Spleen (tissue), 11 donors: ENCODE measurements at regions not wholly inside any gene's neighbourhood (a gene's known extent, or its start where the extent isn't known, plus 50 kb on each side); places are given as distances from the start of the nearest gene placed in this dataset.

Experiments
- DNase-seq: peaks from one replicate; pipeline ENCODE4 v3.0.0-alpha.2; 2020
- H3K27ac ChIP-seq, 8 donors: fragments of 200-600 bp; sonication (generic) in 7 of 8; 1 replicate in 4 of 8; 2 replicates in 4 of 8; pipeline versions ENCODE4 v1.5.0 to v1.8.0; 2016 to 2021; ENCODE audit warnings: inconsistent platforms in 4 of 8, mild to moderate bottlenecking in 4 of 8, moderate library complexity in 1 of 8
- H3K27me3 ChIP-seq, 7 donors: fragments of 200-600 bp; sonication (generic) in 6 of 7; replicated peaks in 1 of 7; 1 replicate in 4 of 7; 2 replicates in 3 of 7; pipeline versions ENCODE4 v1.5.0 to v1.8.0; 2016 to 2021; ENCODE audit warnings: inconsistent platforms in 3 of 7, mild to moderate bottlenecking in 1 of 7
- H3K36me3 ChIP-seq, 6 donors: fragments of 200-600 bp; sonication (generic) in 5 of 6; 1 replicate in 4 of 6; 2 replicates in 2 of 6; pipeline versions ENCODE4 v1.5.0 to v1.8.0; 2016 to 2021; ENCODE audit warnings: inconsistent platforms in 2 of 6
- H3K4me1 ChIP-seq, 6 donors: fragments of 200-600 bp; sonication (generic) in 5 of 6; 1 replicate in 3 of 6; 2 replicates in 3 of 6; pipeline versions ENCODE4 v1.5.0 to v1.8.0; 2016 to 2021; ENCODE audit warnings: inconsistent platforms in 3 of 6
- H3K4me3 ChIP-seq, 8 donors: fragments of 200-600 bp; sonication (generic) in 7 of 8; 1 replicate in 4 of 8; 2 replicates in 4 of 8; pipeline versions ENCODE4 v1.5.0 to v1.8.0; 2016 to 2021; ENCODE audit warnings: inconsistent platforms in 4 of 8, mild to moderate bottlenecking in 4 of 8, moderate library complexity in 2 of 8
- H3K9me3 ChIP-seq, 8 donors: fragments of 200-600 bp; sonication (generic) in 7 of 8; 1 replicate in 4 of 8; 2 replicates in 4 of 8; pipeline versions ENCODE4 v1.5.0 to v1.8.0; 2016 to 2021; ENCODE audit warnings: inconsistent platforms in 4 of 8
- POLR2A ChIP-seq, 3 donors: fragments of 450-650 bp; IDR thresholded peaks; one replicate each; pipeline ENCODE4 v1.5.1; 2017; ENCODE audit warnings: antibody characterized with exemption in 3 of 3, mild to moderate bottlenecking in 1 of 3
- POLR2AphosphoS5 ChIP-seq, 3 donors: sonication (generic); formaldehyde crosslinking; IDR thresholded peaks; one replicate each; pipeline ENCODE4 v1.5.1; 2017; ENCODE audit warnings: antibody characterized with exemption in 3 of 3
- WGBS, 5 donors: extraction: QIAGEN DNeasy Blood & Tissue Kit in 3 of 5; methylation state at CpG; one replicate each; pipeline versions ENCODE4 v1.1.5 to v1.1.7; 2013 to 2018; 5-methylcytosine and 5-hydroxymethylcytosine counted together
- intact Hi-C: fragments of 100-400 bp; cut with DNase I; formaldehyde crosslinking; loops from one replicate; pipeline ENCODE4 v1.15.0; 2023; ENCODE audit warnings: low total_unique reads
- TF ChIP-seq, protein P1 (sequence below), 11 experiments: fragments of 200-600 bp in 7 of 11; fragments of 450-650 bp in 4 of 11; sonication (generic) in 4 of 11; IDR thresholded peaks in 8 of 11; conservative IDR thresholded peaks in 3 of 11; 1 replicate in 7 of 11; 2 replicates in 4 of 11; pipeline versions ENCODE4 v1.4.0 to v1.8.0; 2016 to 2021; ENCODE audit warnings: antibody characterized with exemption in 11 of 11, inconsistent platforms in 4 of 11, mild to moderate bottlenecking in 1 of 11
- donor health status: healthy with polysubstance abuse.
- donor health status: DM: no; HTN: no; CAD: no; lungs with moderate emphysema.
- donor health status: DM: no; HTN: no; CAD: no.
- donor health status: Bipolar disorder and iron deficiency.
- donor health status: healthy.
- donor health status: DM: no; HTN: no; CAD: no.
- donor health status: DM: yes; HTN: yes; CAD: no.

DNA sequence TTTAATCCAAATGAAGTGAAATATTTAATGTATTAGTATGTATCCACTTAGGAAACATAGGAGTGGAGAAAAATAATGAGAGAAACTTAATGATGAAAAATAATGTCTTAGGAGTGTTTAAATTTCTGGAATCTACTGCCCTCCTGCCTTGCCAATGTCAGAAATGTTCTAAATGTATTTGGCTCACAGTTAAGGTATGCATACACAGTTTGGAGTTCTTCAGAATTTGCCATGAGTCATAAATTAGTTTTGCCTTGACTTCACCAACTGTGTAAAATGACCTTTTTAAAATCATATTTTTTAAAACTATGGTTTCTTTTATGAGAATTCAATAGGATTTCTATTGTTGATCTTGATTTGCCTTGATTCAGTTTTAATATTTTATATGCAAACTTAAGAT lies 191.7 kb upstream of the HSF2 start:
- Histone ChIP-seq H3K27ac (no peak overlapping the region), H3K36me3 (no peaks in the 10 kb centered on the region), H3K9me3 (no peaks in the 10 kb centered on the region), H3K4me1 (no peaks in the 10 kb centered on the region), H3K4me3 (no peak overlapping the region), H3K27me3 (no peaks in the 10 kb centered on the region)
- no peak for TF ChIP-seq POLR2A (IDR thresholded peaks at IDR 0.05)
- TF ChIP-seq, protein P1, sequence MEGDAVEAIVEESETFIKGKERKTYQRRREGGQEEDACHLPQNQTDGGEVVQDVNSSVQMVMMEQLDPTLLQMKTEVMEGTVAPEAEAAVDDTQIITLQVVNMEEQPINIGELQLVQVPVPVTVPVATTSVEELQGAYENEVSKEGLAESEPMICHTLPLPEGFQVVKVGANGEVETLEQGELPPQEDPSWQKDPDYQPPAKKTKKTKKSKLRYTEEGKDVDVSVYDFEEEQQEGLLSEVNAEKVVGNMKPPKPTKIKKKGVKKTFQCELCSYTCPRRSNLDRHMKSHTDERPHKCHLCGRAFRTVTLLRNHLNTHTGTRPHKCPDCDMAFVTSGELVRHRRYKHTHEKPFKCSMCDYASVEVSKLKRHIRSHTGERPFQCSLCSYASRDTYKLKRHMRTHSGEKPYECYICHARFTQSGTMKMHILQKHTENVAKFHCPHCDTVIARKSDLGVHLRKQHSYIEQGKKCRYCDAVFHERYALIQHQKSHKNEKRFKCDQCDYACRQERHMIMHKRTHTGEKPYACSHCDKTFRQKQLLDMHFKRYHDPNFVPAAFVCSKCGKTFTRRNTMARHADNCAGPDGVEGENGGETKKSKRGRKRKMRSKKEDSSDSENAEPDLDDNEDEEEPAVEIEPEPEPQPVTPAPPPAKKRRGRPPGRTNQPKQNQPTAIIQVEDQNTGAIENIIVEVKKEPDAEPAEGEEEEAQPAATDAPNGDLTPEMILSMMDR (IDR thresholded peaks at IDR 0.05 in 8 of 11, conservative IDR thresholded peaks at IDR 0.05 in 3 of 11), result no peak
- no peak for TF ChIP-seq POLR2AphosphoS5 (IDR thresholded peaks at IDR 0.05)
- intact Hi-C loops, result no loop called here
- DNase-seq, result no peak

DNA sequence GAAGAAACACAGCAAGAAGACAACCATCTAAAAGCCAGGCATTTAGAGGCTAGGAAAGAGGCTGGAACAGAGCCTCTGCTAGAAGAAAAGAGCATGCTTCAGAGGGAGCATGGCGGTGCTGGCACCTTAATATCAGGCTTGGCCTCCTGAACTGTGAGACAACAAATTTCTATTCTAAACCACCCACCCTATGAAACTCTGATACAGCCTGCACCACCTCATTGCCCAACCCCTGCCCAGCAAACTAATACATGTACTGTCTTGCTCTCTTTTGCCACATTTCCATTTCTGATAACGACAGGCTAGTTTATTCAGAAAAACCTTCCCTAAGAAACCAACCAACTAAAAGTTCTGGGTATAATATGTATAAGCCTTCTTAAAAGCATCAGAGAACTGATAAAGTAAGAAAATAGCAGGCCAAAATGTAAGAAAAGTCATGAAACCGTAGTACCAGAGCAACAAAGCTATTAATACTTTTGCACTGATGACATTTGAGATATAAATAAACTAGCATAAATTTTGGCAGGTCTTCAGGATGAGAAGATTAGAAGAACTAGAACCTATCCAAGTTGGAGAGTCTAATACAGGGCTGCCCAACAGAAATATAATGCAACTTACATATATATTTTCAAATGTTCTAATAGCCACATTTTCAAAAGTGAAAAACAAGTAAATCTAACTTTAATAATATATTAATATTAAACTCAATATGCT lies 184.7 kb upstream of the HSF2 start:
- no peaks in the 10 kb centered on the region for H3K36me3 ChIP-seq
- no peaks in the 10 kb centered on the region for H3K27me3 ChIP-seq
- no peak for DNase-seq
- no peak overlapping the region for H3K27ac ChIP-seq
- no peaks in the 10 kb centered on the region for H3K9me3 ChIP-seq
- intact Hi-C loops, result no loop called here
- WGBS, 5 donors, result 78 to 88% (median 86%) methylated on average over 3 of the region's 3 CpGs
- TF ChIP-seq, protein P1 (IDR thresholded peaks at IDR 0.05 in 8 of 11, conservative IDR thresholded peaks at IDR 0.05 in 3 of 11), result no peak
- no peak for TF ChIP-seq POLR2A (IDR thresholded peaks at IDR 0.05)
- no peak for TF ChIP-seq POLR2AphosphoS5 (IDR thresholded peaks at IDR 0.05)
- H3K4me1 ChIP-seq, result no peaks in the 10 kb centered on the region
- H3K4me3 ChIP-seq, result no peak overlapping the region

DNA sequence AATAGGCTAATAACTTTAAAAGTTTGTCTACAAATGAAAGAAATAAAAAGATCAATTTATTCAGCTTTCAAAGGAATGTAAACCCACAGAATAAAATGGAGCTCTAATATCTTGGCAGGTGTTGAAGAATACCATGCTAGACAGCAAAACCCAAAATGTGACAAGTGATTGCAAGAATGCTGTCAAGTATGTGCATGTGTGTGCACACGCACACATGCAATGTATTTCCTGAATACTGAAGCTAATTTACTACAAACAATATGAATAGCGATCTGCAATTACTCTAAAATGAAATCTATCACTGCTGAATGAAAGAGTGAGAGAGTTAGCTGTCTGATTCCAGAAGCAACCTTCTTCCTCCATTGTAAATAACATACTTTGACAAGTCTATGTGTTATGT lies 179.2 kb upstream of the HSF2 start:
- intact Hi-C loops, result no loop called here
- 76 to 92% (median 87%) methylated on average over 2 of the region's 2 CpGs for WGBS, 5 donors
- DNase-seq, result no peak
- Histone ChIP-seq H3K9me3 (no peaks in the 10 kb centered on the region), H3K4me3 (no peak overlapping the region), H3K4me1 (no peaks in the 10 kb centered on the region), H3K27me3 (no peaks in the 10 kb centered on the region), H3K27ac (no peak overlapping the region), H3K36me3 (no peaks in the 10 kb centered on the region)
- TF ChIP-seq POLR2AphosphoS5 (IDR thresholded peaks at IDR 0.05) (no peak), POLR2A (IDR thresholded peaks at IDR 0.05) (no peak)
- TF ChIP-seq, protein P1 (IDR thresholded peaks at IDR 0.05 in 8 of 11, conservative IDR thresholded peaks at IDR 0.05 in 3 of 11), result no peak

DNA sequence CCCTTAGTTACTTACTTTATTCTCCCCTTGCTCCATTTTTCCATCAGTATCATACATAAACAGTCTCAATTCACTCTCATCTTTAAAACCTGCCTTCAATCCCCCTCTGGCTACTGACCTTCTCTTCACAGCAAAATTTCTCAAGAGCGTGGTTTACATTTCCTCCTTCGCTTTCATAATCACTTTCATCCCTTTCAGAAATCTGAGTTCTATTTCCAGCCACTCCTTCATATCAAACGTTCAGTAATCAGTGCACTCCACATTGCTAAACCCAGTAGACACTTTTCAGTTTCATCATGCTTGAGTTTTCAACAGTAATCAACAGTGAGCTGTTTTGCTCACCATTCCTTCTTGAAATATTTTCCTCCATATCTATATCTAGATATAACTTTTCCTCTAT lies 176.7 kb upstream of the HSF2 start:
- TF ChIP-seq POLR2A (IDR thresholded peaks at IDR 0.05) (no peak), POLR2AphosphoS5 (IDR thresholded peaks at IDR 0.05) (no peak)
- TF ChIP-seq, protein P1 (IDR thresholded peaks at IDR 0.05 in 8 of 11, conservative IDR thresholded peaks at IDR 0.05 in 3 of 11), result no peak
- 28 to 54% (median 39%) methylated on average over 3 of the region's 3 CpGs for WGBS, 5 donors

More for the DNA sequence above, 176.7 kb upstream of the HSF2 start:
- Histone ChIP-seq H3K27me3 (no peaks in the 10 kb centered on the region), H3K9me3 (no peaks in the 10 kb centered on the region), H3K4me1 (no peaks in the 10 kb centered on the region), H3K27ac (no peak overlapping the region), H3K4me3 (no peak overlapping the region), H3K36me3 (no peaks in the 10 kb centered on the region)
- no peak for DNase-seq
- intact Hi-C loops, result no loop called here
